GM12874 (cell line): ENCODE measurements at regions not wholly inside any gene's neighbourhood (a gene's known extent, or its start where the extent isn't known, plus 50 kb on each side); places are given as distances from the start of the nearest gene placed in this dataset.

Source experiments
- TF ChIP-seq, protein P1 (sequence below): IDR thresholded peaks from 2 replicates; pipeline ENCODE4 v1.5.1; 2011; ENCODE audit warnings: low read depth, mild to moderate bottlenecking, control low read depth, low read length, moderate library complexity; ENCODE audit not compliant: insufficient read depth

DNA sequence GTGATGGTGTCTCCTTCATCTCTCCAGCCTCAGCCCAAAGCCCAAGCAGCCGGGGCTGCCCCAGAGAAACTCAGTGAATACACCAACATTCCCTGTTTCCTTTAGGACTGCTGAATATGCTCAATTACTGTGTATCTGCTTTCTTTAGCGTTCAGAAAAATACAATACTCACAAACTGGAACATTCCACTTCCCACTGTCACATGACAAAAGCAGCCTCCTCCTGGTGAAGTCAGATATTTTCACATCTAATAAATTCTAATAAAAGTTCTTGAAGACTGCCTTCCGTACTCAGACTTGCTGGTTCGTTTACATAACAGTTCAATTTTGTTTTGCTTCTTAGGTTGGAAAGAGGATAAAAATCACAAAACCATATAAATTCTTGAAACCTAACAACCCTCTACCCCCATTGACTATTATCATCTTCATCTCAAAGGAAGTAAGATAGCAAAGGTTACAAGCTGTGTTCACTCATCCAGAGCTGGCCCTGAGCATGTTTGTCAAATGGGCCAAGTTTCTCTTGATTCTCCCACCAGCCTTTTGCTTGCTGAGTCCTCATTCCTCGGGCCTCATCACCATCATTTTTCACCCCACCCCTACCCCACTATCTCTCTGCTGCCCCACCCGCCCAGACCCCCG lies 190.8 kb upstream of the HNRNPA3 start:
- TF ChIP-seq, protein P1, sequence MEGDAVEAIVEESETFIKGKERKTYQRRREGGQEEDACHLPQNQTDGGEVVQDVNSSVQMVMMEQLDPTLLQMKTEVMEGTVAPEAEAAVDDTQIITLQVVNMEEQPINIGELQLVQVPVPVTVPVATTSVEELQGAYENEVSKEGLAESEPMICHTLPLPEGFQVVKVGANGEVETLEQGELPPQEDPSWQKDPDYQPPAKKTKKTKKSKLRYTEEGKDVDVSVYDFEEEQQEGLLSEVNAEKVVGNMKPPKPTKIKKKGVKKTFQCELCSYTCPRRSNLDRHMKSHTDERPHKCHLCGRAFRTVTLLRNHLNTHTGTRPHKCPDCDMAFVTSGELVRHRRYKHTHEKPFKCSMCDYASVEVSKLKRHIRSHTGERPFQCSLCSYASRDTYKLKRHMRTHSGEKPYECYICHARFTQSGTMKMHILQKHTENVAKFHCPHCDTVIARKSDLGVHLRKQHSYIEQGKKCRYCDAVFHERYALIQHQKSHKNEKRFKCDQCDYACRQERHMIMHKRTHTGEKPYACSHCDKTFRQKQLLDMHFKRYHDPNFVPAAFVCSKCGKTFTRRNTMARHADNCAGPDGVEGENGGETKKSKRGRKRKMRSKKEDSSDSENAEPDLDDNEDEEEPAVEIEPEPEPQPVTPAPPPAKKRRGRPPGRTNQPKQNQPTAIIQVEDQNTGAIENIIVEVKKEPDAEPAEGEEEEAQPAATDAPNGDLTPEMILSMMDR, result no peak

DNA sequence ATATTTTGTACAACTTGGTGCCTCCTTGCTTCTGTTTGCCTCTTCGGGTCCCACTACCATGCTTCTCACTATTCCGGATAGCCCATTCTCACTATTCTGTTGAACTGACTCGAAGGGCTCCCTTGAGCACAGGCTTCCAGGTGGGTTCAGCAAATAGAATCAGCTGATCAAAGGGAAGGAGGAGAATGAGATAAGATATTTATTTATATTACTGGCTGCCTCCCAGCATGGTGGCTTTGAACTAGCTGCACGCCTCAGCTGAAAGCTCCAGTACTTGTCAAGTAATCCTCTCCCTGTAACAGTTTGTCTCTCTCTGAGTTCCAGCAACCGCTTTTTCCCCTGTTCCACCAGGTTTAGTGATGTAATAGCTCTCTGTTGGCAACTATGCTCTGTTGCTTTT lies 187.8 kb upstream of the HNRNPA3 start:
- TF ChIP-seq, protein P1, result no peak

DNA sequence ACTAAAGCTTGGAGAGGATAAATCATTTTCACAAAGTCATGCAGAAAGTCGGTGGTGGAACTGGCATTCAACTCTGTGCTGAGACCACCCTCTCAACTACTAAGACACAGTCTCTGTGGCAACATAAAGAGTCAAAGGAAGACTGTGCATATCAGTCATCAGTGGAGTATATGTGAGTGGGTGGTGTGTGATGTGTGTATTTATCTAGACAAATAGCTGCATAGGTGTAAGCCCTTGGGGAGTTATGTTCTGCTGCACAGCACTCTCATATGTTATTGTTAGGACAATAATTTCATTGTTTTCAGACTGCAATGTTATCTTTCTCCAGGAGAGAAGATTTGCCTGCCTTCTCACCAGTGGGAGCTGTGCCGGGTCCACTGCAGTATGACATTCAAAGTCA lies 186.3 kb upstream of the HNRNPA3 start:
- TF ChIP-seq, protein P1, result no peak

DNA sequence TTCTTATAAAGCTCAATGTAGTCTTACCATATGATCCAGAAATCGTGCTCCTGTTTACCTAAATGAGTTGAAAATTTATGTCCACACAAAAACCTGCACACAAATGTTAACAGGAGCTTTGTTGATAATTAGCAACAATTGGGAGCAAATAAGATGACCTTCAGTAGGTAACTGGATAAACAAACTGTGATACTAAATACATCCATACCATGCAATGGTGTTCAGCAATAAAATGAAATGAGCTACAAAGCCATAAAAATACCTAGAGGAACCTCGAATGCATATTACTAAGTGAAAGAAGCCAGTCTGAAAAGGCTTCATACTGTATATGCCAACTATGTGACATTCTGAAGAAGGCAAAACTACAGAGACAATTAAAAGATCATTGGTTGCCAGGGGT lies 185.6 kb upstream of the HNRNPA3 start:
- TF ChIP-seq, protein P1, result no peak

DNA sequence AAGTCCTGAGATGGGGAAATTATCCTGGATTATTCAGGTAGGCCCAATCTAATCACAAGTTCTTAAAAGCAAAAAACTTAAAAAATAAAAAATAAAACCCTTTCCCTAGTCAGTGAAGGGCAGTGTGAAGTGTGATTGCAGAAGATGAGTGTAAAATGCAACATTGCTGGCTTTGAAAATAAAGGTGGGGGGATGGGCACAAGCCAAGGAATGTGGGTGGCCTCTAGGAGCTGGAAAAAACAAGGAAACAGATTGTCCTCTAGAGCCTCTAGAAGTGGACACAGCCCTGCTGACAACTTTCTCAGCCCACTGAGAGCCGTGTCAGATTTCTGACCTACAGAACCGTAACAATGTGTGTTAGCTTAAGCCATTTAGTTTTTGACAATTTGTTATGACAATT lies 184.3 kb upstream of the HNRNPA3 start:
- TF ChIP-seq, protein P1, result no peak

DNA sequence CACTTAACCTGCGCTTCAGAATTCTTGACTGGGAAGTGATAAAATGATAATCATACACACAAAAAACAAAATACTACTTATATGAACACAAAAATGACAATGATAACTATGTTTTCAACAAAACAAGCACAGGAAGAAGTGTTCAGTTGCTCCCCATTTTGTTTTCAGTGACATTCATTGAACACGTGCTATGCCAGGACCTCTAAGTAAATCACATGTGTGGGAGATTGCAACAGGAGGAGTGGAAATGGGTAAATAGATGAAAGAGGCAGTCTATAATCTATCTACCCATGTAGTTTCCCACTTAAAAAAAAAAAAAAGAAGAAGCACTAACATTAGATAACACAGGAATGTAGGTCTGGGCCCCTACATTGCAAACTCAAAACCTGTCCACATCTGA lies 183.5 kb upstream of the HNRNPA3 start:
- TF ChIP-seq, protein P1, result no peak

DNA sequence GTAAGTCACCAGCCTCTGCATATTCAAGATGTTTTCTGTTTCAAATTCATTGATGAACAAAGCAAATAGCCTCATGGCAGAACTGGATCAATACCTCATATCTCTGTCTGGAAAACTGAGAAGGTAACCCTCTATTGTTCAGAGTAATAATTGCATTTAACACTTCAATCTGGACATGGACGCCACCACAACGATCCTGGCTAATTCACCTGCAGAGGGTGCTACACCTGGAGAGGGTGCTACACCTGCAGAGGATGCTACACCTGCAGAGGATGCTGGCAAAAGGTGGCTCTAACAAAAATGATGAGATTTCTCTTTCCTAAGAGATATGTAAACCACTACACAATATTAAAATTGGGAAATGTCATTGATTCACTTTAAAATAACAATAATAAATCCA lies 183.1 kb upstream of the HNRNPA3 start:
- TF ChIP-seq, protein P1, result no peak
